ENCODE measurements at regions not wholly inside any gene's neighbourhood (a gene's known extent, or its start where the extent isn't known, plus 50 kb on each side); places are given as distances from the start of the nearest gene placed in this dataset.
"Not testable (repeated sequence)": the region's sequence is repeated elsewhere in the genome, so short reads cannot be mapped to it uniquely, and the experiment has no call there.

DNA sequence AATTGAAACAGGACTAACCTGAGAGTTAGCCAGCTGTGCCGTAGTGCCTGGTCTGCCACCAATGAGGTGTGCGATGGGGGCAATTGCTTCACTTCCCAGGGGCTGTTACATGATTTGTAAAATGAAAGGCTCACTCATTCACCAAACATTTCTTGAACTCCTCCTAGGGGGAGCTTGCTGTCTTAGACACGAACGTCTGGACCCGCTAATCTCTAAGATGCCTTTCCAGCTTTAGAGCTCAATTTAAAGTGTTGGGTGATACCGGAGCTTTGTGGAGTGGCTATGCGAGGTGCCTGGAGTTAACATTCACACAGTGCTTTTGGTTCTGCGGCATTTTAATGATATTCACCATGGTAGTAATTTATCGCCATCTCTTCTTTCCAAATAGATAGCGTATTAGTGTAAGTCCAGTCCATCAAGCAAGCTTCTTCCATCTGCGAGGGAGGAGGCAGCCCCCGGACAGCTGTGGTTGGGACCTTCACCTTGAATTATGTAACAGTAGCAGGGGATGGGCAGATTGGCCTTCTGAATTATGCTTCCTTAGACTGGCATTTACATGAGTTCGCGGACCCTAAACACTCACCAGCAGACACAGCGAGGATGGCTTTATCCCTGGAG is 179.9 kb downstream of the ADSS2 start:
- no peak for DNase-seq

DNA sequence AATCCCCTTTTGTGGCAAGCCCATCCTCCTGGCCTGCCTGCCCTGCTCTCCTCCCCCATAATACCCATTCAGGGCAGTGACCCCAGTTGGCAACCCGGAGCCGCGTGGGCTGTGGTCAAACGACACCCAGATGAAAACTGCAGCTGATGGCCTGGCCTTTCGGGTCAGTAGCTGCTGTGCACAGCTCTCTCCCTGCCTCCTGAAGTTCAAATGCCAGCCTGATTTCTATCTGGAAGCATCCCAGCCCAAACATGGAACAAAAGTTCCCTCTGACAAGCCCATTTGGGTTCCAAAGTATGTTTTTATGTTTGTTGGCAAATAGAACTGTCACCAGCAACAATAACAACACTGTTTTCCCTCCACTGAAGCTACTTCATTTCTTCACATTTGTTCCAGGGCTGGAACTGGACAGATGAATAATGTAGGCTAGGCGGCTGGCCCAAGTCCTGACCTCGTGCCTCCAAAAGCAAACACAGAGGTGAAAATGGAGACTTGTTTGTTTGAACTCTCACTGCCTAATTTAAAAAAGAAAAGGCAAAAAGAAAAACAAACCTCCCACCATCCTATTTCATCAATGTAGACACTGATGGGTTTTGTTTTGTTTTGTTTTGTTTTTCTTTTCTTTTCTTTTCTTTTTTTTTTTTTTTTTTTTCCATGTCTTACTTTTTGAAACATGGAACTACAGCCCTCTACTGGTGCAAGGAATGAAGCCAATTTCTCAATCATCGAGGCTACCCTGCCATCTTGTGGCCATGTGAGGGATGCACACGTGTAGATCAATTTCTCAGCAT is 179.0 kb downstream of the ADSS2 start:
- peak; percentile 77 for DNase-seq

DNA sequence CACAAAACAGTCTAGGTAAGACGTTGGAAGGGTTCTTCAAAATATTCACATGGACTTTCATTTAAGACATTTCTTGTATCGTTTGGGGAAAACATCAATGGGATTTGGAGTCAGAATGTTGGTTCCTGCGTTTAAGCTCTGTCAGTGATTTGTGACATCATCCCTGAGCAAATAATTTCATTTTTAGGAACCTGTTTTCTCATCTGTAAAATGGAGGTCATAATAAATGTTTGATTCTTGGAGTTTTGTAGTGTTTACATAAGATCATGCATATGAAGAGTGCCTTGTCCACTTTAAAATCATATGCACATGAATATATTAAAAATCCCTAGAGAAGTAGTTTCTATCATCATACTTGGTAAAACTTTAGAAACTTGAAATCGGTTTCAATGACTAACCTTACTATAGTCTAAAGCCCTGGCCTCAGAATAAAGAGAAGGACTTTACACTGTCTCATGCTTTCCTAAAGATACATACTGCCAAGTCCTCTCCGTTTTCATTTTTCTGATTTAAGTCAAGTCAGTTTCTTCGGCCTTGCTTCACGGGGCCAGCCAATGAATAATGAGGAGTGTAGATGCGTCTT is 178.4 kb downstream of the ADSS2 start:
- no peak for DNase-seq

DNA sequence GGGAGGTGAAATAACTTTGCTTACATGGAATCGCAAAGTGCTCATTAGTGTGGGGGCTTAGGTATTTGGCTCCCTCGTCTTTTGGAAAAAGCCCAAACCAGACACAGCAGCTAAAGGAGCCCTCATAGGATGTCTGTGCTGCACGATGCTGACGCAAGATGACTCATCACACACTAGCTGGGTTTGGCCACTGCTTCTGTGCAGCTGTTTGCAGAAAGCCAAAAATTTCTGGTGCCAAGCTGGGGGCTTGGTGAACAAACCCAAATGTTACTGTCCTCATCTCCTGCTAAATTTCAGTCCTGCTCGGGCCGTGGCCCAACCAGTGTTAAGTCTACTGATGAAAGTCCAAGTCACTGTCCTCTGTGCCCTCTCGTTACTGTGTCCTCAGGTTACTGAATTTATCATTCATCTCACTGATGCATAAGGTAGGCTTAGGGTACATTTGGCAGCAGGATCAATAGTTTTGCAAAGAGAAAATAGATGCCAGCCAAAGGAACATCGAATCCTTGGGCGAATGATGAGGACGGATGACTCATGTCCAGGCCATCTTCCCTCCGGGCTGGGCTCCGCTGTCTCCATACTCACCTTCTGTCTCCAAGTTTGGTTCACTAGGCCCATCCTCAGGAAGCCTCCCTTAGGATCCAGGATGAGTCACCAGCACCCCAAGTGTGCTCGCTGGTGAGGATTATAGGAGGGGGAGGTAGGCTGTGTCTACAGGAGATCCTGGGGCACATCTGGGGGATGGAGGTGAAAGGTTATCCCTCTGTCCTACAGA is 177.7 kb downstream of the ADSS2 start:
- DNase-seq: peak; percentile 74

DNA sequence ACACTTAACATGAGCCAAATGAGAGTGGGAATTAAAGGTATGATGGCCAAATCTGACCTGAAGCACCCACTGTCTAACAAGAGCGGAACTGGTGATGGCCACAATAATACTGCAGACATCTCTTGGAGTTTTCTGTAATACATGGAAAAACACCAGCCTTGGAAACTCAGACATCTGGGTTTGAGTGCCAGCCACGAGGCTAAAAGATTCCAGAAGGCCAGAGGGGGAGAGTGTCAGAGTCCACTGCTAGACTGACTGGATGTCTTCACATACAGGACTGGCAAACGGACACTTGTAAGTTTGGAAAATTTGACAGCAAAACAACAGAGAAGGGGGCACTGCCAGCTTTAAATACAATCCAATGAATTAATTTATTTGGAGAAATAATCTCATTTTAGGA is 175.1 kb downstream of the ADSS2 start:
- no peak for DNase-seq

DNA sequence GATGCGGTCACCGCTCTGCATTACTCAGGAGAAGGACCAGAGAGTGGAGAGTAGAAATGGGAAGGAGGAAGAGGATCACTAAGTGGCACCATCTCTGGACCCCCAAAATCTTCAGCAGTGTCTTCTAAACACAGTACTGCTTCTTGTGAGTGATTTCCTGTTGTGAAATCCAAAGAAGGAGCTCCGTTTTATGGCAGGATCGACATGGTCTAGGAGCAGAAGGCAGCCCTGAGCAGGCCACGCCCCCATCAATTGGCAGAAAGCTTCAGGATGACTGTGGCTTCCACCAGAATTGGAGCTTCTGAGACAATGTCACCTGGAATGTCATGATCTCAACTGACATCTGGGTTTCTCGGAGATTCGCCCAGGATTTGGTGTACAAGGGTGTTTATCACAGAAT is 171.5 kb downstream of the ADSS2 start:
- no peak for DNase-seq

DNA sequence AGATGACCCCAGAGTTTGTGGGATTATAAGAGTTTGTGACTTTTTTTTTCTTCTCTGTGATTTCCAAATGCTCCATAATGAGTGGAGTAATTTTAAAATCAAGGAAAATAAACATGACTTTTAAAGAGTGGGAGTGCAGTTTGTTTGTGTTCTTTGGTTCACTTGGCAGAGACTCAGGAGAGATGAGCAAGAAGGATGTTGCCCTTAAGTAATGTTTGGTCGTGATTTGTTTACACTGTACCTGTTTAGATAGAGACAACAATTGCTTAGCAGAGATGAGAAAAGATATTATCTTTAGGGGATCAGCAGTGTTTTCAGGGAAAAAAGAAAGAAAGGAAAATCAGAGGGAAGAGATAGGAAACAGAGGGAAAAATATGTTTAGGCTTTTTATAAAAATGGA is 170.8 kb downstream of the ADSS2 start:
- no peak for DNase-seq

DNA sequence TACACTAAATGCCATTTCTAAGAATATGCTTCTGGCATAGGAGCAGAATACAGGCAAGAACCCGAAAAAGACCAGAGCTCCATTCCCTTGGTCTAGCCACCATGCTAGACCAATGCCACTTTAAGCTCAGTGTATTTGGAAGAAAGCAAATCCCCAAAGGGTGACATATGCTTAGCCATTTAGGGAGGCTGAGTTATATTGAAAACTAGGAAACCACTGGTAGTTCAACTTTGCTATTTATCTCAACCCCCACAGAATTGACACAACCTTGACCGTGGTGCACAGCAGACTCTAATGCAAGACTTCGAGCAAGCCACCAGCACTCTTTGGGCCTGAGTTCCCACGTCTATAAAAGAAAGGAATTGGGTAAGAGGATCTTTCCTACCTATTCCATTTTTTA is 167.9 kb downstream of the ADSS2 start:
- no peak for DNase-seq

DNA sequence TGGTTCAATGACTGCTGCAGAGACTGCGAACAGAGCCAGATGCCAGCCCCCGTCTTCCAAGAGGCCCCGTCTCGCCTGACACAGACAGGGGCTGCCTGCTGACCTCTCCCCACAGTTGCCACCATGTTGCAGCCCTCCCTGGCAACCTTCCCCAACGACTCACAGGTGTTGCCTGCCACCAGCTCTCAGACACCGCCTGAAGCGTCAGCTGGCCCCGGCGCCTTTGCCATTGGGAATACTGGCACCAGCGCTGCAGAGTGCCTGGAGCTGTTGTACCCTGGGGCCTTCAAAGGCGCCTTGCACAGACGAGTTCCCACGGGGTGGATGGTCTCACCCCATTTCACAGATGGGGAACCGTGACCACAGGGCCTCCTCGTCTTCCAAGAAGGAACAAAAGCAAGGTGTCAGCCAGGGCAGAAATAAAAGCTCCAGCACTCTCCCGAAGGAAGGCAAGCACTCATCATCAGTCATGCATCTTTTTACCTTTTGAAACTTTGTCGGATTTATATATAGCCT is 167.0 kb downstream of the ADSS2 start:
- no peak for DNase-seq

DNA sequence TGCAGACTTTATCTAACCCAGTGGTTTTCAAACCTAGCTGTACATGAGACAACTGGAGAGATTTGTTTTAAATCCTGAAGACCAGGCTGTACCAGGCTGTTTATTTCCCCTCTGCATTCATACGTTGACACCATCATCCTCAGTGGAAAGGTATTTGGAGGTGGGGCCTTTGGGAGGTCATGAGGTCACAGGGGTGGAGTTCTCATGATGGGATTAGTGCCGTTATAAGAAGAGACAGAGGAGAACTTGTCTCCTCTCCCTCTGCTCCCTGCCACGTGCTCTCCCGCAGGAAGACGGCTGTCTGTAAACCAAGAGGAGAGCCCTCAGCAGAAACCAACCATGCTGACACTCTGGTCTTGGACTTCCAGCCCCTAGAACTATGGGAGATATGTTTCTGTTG is 165.4 kb downstream of the ADSS2 start:
- no peak for DNase-seq

DNA sequence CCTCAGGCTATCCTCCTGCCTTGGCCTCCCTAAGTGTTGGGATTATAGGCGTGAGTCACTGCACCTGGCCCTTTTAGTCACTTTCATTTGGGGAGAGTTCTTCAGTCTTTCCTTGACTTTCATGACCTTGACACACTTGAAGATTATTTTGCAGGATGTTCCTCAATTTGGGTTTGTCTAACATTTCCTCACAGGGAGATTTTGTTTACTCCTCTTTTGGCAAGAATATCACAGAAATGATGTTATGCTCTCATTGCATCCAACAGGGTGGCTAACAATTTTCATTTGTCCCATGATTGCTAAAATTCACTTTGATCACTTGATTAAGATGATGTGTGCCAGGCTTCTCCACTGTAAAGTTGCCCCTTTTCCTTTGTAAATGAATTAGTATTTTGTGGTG is 164.0 kb downstream of the ADSS2 start:
- no peak for DNase-seq

DNA sequence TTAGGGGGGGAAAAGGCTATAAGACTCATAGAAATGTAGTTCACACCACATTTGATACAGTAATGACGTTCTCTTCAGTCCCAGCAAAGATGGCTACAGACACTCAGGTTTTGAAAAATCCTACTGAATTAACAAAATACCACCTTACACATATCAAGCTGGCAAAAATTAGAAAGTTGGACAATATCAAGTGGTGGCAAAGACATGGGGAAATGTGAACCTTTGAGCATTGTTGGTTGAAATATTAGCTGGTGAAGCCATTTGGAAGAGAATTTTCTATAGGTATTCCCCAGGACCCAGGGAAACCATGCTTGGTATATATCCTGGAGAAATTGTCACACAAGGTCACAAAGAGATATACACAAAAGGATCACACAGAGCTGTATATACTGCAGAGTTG is 163.0 kb downstream of the ADSS2 start:
- no peak for DNase-seq

DNA sequence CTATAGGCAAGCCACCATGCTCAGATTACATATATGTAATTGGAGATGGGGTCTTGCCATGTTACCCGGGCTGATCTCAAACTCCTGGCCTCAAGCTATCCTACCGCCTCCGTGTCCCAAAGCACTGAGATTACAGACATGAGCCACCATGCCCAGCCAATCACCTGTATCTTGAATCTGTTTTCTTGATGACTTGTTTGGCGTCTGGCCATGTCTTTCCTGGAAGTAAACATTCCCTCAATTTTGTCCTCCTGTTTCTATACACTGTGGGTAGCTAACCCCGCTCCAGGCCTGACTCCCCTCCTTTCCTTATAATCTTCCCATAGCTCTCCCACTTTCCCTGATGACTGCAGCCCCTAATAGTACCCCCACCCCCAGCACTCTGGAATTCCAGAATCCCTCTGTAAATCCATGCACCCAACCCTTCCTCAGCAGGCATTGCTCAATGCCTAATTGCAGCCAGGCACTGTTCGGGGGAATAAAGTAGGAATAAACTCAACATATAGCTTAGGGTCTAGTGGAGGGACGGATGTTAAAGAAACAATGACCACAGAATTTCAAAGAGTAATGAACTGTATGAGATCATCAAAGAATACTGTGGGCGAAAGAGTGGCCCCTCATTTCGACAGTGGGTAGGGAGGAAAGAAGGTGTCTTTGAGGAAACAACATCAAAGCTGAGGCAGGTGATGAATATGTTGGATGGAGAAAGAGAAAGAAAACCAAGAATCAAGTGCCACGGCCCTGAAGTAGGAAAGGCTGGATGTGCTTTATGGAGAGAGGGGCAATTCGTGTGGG is 161.5 kb downstream of the ADSS2 start:
- no peak for DNase-seq

DNA sequence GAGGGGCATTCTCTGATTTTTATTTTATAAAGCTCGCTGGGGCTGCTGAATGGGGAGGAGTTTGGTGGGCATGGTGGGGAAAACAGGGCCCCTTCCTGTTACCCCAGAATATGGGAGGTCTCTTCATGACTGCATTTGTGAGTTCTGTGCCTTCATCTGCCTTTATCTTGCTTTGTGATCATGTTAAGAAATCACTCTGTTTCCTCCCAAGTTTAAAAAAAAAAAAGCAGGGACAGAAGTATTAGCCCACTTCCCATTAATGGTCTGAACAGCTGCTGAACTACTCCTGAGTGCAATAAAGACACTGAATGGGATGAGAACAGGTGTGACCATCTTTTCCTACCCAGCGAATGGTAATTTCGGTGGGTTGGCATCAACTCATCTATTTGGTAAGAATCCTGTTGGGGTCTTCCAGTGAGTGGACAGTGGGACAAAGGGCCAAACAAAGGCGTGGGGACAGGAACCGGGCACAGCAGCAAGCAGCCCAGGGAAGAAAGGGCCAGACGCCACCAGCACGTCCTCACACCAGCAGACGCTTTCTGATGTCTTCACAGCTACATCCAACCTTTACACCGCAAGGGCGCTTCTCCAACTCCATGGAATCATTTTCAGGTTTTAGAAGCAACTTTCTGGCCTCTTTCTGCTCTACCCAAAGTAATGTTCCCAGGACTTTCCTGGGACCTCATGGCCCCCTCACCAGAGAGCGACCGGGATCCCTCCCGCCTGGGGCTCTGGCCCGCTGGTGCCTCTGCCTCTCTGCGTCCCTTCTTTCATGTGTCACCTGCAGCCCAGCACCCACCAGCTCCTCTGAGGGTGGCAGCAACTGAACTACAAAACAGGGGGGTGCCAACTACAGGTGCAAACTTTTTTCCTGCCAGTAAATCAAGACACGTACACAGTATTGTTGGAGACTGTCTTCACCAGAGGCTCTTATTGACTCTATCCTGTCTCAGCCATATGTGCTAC is 160.2 kb downstream of the ADSS2 start:
- DNase-seq: no peak

DNA sequence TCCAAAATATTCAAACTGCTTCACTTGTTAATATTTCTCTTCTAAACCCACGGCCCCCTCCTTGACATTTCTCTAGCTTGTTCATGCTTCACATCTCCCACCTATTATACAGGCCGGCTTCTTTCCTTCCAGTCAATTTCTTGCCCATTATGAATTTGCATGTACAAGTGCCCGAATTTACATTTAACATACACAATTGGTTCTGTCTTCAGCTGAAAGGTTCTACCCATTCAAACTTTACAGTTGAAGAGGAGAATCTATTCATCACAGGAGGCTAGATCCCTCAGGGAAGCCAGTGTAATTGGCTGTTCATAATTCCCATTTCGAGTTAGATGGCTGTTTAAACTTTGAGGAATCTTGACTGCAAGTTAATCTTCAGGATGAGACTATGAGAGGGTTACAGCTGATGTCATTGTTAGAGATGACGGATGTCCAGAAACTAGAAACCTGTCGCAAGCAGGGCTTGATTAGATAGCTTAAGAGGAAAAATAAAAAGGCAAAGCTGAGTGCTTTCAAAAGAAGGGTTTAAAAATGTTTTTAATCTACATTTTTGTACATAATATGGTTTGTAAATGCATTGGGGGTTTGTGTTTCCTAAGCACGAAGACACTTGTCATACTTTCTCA is 157.0 kb downstream of the ADSS2 start:
- no peak for DNase-seq

DNA sequence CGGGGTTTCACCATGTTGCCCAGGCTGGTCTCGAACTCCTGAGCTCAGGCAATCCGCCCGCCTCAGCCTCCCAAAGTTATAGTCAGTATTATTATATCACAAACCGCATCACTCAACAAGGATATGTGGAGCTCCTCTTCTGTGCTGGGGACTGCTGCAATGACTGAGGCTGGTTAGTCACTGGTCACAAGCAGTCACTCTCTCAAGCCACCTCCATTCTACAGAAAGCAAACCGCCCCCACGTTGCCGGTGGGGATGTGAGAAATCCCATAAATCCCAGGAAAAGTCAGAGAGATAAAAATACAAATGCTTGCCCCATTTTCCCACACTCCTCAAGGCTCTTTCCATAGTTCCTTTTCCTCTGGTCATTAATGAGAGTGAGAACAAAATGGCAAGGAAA is 155.7 kb downstream of the ADSS2 start:
- no peak for DNase-seq

DNA sequence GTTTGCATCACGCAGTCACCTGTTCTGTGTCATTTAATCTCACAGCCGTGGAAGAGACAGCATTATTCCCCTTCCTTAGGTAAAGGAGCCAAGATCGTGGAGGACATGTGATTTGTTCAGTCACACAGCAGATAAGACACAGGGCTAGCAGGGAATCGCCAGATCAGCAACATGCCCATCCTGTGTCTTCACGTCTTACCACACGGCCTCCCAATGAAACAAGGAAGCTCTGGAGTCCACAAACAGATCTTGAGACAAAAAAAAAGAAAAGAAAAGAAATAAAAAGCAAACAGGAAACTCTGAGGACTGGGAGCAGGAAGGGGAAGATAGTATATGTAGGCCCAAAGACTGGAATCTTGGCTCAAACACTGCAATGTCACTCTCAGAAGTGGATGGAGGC is 155.3 kb downstream of the ADSS2 start:
- no peak for DNase-seq

DNA sequence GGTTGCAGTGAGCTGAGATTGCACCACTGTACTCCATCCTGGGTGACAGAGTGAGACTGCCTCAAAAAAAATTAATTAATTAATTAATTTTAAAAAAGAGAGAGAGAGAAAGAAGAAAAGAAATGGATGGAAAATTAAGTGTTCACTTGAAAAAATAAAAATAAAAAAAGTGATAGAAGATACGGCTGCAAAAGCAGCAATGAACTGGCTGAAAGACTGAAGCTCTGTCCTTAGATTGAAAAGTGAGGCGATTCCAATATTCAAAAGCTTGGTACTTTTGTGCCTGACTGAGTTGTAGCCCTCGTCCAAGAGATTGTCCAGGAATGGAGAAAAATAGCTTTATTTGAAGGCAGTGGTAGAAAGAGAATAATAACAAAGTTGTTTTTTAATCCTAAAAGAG is 154.6 kb downstream of the ADSS2 start:
- DNase-seq: no peak

DNA sequence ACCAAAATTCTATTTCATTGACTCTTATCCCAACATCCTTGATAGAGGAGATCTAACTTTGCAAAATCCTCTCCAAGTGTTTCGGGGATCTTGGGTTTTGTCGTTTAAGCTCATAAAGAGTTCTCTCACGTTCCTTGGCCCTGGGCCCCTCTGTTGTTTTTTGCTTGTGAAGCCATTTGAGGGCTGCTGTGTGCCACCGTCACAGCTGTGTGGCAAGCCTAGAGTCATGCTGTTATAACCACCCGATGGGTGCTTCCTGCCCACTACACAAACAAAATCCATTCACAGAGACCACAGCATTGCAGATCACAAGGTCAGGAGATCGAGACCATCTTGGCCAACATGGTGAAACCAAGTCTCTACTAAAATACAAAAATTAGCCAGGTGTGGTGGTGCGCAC is 154.1 kb downstream of the ADSS2 start:
- no peak for DNase-seq

DNA sequence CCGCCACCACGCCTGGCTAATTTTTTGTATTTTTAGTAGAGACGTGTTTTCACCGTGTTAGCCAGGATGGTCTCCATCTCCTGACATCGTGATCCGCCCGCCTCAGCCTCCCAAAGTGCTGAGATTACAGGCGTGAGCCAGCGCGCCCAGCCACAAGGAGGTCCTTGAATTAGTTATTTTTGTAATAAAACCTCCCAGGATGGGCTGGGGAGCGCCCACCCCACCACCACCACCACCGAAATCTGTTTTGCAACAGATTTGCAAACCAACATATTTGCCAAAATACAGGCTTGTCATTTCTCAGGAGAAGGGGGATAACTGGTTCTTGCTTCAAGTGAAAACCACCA is 151.7 kb downstream of the ADSS2 start:
- DNase-seq: not testable (repeated sequence)

DNA sequence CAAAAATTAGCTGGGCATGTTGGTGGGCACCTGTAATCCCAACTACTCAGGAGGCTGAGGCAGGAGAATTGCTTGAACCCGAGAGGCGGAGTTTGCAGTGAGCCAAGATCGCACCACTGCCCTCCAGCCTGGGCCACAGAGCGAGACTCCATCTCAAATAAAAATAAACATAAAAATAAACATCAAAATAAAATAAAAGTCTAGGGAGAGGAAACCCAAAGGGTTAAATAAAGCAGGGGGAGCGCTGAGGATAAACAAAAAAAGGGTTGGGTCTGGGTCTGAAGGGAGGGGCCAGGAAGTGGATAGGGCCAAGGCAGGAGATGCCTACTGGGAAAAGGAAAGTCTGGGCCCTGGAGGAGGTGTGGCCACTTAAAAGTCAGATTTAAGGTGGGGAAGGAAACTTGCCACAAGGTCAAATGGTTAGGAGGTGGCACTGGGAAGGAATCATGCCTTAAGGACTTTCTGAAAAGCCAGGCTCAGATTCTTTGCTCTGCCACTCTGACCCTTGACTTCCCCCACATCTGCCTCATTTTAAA is 150.0 kb downstream of the ADSS2 start:
- no peak for DNase-seq
